ENCODE measurements at regions not wholly inside any gene's neighbourhood (a gene's known extent, or its start where the extent isn't known, plus 50 kb on each side); places are given as distances from the start of the nearest gene placed in this dataset.
"Not testable (repeated sequence)": the region's sequence is repeated elsewhere in the genome, so short reads cannot be mapped to it uniquely, and the experiment has no call there.

- no peak for DNase-seq
These were observed 133.7 kb downstream of the ATL2 start for GRCh38 chr2:38243186-38243880.

- no peak for DNase-seq
These were observed 137.6 kb downstream of the ATL2 start for GRCh38 chr2:38239452-38239851.

- DNase-seq = not testable (repeated sequence)
These were observed 138.4 kb downstream of the ATL2 start for GRCh38 chr2:38238705-38239104.

GRCh38 chr2:38237311-38237710 is 139.8 kb downstream of the ATL2 start:
- DNase-seq = no peak

DNA sequence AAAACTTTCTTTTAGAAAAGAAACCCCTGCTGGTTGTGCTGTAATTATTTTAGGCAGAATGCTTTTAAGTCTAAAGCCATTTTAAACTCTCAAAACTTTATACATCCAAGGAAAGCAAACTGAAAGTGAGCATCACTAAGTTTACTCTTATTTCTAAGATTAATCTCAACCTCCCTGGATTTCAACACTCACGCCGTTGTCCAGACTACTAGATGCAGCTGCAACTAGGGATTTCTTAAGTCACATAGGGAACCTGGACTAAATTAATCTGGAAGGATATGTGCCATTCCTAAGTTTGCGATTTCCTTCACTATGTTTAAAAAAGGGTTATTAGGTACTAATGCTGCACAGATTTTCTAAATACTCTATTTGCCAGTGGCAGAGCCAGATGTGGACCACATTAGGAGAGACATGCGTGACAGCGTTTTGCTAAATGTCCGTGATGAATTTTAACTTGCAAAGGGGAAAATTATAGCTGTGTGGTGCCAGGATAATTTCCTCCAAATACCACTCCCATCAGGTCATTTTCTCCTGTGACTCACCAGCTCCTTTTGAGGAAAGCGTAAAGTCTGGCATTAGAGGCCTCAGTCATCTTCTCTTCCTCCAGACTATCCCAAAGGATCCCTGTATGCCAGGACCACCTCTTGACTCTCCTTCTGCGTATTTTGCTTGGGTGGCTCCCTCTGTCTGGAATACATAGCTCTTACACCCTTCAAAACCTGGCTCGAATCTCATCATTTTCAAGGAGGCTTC is 143.7 kb downstream of the ATL2 start:
- no peak for DNase-seq

- DNase-seq = no peak
These were observed 144.6 kb downstream of the ATL2 start for GRCh38 chr2:38232454-38232853.

GRCh38 chr2:38230756-38231155 is 146.3 kb downstream of the ATL2 start:
- DNase-seq = no peak

- DNase-seq = no peak
These were observed 148.3 kb downstream of the ATL2 start for GRCh38 chr2:38228753-38229152.

GRCh38 chr2:38224821-38225437 is 149.0 kb upstream of the CYP1B1 start:
- DNase-seq = no peak

DNA sequence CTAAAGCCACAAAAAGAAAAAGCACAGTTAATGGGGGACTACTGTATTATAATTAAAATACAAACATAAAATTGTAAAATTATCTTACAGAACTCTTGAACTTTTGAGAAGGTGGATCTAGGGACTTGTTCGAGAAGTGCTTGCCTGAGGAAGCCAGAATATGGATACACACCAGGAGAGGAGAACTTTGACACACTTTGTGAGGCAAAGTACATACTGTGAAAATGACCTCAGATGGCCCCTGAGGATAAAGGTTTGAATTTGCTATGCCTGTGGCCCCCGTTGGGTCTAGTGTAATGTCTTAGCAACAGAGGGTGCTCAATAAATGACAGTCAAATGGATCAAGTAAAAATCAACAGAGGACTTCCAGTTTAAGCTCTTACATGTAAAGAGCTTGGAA is 148.2 kb upstream of the CYP1B1 start:
- no peak for DNase-seq

DNA sequence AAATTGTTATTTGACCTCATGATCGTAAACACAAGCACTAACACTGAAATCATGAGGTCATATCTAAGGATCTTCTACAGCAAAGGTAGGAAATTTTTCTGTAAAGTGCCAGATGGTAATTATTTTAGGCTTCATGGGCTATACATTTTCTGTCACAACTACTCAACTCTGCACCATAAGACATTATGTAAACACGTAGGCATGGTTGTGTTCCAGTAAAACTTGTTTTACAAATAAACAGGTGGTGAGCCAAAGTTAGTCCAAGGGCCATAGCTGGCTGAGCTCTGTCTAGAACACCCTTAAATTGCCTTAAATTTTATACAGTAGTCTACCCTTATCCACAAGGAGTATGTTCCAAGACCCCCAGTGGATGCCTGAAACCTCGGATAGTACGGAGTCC is 147.3 kb upstream of the CYP1B1 start:
- DNase-seq = no peak

DNA sequence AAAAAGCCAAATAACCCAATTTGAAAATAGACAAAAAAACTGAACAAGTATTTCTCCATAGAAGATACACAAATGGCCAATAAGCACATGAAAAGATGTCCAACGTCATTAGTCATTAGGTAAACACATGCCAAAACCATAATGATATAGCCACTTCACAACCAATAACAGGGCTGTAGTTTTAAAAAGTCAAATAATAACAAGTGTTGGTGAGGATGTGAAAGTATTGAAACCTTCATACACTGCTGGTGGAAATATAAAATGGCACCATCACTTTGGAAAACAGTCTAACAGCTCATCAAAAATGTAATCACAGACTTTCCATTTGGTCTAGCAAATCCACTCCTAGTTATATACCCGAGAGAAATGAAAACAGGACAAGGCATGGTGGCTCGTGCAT is 144.2 kb upstream of the CYP1B1 start:
- no peak for DNase-seq

DNA sequence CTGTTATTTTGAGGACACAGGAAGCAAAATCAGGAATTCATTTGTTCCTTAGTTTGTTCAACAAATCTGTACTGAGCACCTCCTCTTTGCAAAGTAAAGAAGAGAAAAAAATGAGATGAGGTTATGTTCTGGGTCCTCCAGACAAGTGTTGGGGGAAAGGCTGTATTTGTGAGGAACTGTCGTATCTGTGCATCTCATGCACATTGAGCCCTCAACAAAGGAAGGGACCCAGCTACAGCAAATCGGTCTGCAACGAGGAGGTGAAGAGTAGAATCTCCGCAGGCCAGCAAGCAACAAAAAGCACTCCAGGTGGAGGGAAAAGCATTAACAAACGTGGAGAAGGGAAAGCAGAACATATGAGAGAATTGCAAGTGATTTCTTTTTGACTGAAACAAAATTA is 143.0 kb upstream of the CYP1B1 start:
- no peak for DNase-seq

- no peak for DNase-seq
These were observed 142.6 kb upstream of the CYP1B1 start for GRCh38 chr2:38218591-38218991.

DNA sequence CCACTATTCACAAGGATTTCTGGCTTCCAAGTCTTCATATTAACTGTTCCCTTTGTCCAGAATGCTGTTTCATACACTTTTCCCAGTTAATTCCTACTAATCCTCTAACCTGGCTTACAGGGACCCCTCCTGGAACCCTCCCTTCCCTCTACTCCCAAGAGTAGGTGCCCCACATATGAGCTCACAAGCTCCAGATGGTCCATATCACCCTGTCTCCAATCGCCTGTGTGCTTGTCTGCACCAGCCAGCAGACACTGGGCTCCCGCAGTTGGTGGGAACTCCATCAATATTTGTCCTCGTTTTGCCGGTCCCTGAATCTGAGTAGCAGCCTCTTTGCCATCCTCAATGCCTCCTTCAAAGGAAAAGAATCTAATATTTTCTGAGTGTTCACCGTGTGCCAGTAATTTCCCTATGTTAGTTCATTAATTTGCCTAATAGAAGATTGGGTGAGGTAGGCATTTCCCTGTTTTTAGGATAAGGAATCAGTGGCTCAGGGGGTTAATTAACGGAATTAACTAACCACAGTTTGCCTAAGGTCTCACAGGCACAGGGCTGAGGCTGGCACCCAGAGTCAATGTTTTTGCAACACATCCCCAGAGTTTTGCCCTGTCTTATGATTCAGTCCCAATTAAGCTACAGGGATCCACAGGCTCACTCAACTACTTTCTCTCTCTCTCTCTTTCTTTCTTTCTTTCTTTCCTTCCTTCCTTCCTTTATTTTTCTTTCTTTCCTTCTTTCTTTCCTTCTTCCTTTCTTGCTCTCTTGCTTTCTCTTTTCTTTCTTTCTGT is 141.6 kb upstream of the CYP1B1 start:
- no peak for DNase-seq

DNA sequence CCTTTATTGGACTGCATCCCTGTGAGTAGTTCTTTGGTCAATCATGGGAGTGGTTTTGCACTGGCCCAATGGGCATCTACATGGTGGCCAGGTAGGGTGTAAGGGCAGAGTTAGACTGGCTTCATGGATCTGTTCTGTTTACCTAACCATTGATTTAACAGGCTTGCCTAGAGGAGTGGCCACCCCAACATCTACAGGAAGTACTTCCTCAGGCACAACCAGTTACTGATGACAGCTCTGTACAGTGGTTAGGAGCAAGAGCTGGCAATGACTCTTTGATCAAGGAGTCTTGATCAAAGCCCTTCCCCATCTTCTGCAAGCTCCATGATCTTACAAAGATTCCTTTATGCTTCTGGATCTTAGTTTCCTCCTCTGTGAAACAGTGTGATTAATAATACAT is 140.9 kb upstream of the CYP1B1 start:
- DNase-seq = no peak

DNA sequence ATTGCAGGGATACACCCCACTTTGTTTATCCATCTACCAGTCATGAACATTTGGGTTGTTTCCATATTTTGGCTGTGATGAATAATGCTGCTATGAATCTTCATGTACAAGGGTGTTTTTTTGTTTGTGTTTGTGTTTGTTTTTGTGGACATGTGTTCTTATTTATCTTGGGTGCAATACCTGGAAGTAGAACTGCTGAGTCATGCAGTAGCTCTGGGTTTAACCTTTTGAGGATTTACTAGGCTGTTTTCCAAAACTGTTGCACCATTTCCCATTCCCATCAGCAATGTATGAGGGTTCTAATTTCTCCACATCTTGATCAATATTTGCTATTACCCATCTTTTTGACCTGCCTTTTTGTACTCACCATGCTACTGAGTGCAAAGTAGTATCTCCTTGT is 140.0 kb upstream of the CYP1B1 start:
- no peak for DNase-seq

DNA sequence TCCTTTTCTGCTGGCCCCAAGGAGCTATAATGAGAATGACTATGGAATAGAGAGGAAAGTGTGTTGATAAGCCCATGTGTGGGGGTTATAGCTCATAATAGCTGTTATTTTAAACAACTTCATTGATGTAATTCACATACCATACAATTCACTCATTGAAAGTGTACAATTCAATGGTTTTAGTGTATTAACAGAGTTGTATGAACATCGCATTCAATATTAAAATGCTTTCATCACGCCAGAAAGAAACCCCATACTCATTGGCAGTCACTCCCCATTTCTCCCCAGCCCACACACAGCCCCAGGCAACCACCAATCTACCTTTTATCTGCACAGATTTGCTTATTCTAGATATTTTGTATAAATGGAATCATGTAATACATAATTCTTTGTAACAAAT is 139.6 kb upstream of the CYP1B1 start:
- no peak for DNase-seq

DNA sequence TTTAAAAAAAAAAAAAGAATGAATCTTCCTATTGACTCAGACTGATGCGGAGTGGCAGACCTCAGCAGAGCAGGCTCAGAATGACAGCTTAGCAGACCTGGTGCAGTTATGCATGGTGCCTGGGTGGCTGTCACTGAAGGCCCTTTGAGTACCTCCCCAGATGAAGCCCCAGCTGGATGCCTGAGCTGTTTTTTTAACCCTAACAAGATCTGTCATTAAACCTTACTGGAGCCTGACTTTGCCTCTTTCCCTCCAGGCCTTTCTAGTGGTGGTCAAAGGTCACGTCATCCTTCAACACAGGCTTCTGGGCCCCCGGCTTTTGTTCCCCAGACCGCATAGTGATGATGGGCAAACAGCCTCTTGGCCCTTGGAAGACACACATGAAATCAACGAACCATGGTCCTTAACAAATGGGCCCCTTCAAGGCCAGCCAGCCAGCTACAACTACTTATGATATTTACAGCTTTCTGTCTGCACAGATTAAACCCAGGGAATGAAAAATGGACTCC is 138.3 kb upstream of the CYP1B1 start:
- DNase-seq = no peak

DNA sequence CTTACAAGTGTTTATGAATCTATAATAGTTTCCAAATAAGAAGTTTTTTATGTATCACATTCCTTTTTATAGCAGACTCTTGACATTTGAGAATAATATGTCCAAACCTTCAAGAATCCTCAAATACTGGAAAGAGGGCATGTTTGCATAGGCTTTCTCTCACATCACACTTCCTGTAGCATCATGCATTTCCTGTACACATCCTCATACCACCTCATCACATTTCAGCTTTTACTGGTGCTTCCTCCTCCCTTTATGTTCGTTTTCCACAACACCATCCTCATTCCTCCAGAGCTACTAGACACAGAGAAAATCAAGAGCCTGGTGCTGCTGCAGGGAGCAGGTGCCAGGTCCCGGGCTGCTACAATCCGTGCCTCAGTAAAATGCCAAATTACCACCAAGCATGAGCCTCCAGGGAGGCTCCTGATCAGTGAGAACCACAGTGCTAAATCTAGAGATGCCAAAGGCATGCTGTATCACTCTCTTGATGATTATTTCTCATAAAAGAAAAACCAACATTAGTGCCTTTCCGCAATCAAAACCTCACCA is 137.7 kb upstream of the CYP1B1 start:
- no peak for DNase-seq

DNA sequence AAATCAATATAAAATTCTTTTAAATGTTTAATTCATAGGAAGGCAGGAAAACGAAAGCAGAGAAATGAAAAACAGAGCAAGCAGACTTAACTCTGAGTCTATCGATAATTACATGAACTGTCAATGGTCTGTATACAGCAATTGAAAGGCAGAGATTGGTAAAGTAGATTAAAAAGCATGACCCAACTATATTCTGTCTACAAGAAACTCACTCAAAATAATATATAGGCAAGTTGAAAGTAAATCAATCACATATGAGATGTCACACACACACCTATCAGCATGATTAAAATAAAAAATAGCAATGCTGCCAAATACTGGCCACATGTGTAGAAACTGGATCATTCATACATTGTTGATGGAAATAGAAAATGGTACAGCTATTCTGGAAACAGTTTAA is 136.4 kb upstream of the CYP1B1 start:
- no peak for DNase-seq

GRCh38 chr2:38207168-38207567 is 131.2 kb upstream of the CYP1B1 start:
- DNase-seq = no peak

GRCh38 chr2:38203446-38203810 is 127.5 kb upstream of the CYP1B1 start:
- DNase-seq = no peak
